K562 (cell line): ENCODE measurements at regions not wholly inside any gene's neighbourhood (a gene's known extent, or its start where the extent isn't known, plus 50 kb on each side); places are given as distances from the start of the nearest gene placed in this dataset.

ENCODE experiments used
- ATAC-seq: fragments of 200-7000 bp; cut with Tn5 transposase; 3 replicates; pipeline ENCODE4 v1.9.1; 2020; ENCODE audit warnings: moderate library complexity
- BruUV-seq: library from RNA; stranded (reverse); fragments of 400-500 nt; replicated peaks from 2 replicates; lab custom pipeline; 2021; lab: Mats Ljungman, UMichigan
- CTCF ChIA-PET: fragments of 300-600 bp; formaldehyde crosslinking; extraction: SDS; loops from one replicate; lab custom pipeline; 2021; ENCODE audit warnings: low intra/inter-chr PET ratio; lab: Yijun Ruan, JAX
- POLR2A ChIA-PET: fragments of 300-600, 350-650 bp; sonication (Branson Sonifier 250); formaldehyde crosslinking; extraction: SDS; loops from one replicate; lab custom pipeline; 2021; ENCODE audit warnings: antibody characterized with exemption, inconsistent platforms; lab: Yijun Ruan, JAX
- DNase-seq, 4 experiments: peaks; one replicate each; pipeline versions ENCODE4 v3.0.0 to v3.0.0-alpha.2; 2011 to 2018; ENCODE audit warnings: low spot score in 3 of 4, mixed read lengths in 3 of 4; ENCODE audit errors: extremely low read depth in 1 of 4
- FAIRE-seq: peaks from 2 replicates; lab custom pipeline; 2011; peaks lifted over from hg19 to GRCh38; lab: Jason Lieb, UNC
- H2AFZ ChIP-seq: 2 replicates; pipeline ENCODE4 v1.6.0; 2011; ENCODE audit warnings: low read depth, low read length, control low read depth, inconsistent platforms
- H3K27ac ChIP-seq: fragments of 200-600 bp; 3 replicates; pipeline ENCODE4 v1.8.0; 2011; ENCODE audit warnings: low read depth, mild to moderate bottlenecking, control low read depth, inconsistent platforms, low read length, moderate library complexity, mixed read lengths; ENCODE audit errors: extremely low read depth
- H3K27me3 ChIP-seq, 2 experiments: fragments of 300-600 bp in 1 of 2; 2 replicates in 1 of 2; 3 replicates in 1 of 2; pipeline versions ENCODE4 v1.6.0 to v1.8.0; 2011; ENCODE audit warnings: inconsistent platforms in 2 of 2, low read length in 2 of 2, mild to moderate bottlenecking in 1 of 2, mixed read lengths in 1 of 2, moderate library complexity in 1 of 2; ENCODE audit not compliant: control insufficient read depth in 2 of 2, insufficient read depth in 2 of 2
- H3K36me3 ChIP-seq: fragments of 300-600 bp; 3 replicates; pipeline ENCODE4 v1.8.0; 2011; ENCODE audit warnings: mild to moderate bottlenecking, low read length, inconsistent platforms; ENCODE audit not compliant: control insufficient read depth, insufficient read depth
- H3K4me1 ChIP-seq, 2 experiments: fragments of 200-600 bp in 1 of 2; replicated peaks in 1 of 2; 2 replicates in 1 of 2; 3 replicates in 1 of 2; pipeline versions ENCODE4 v1.5.1 to v1.8.0; 2011; ENCODE audit warnings: inconsistent platforms in 2 of 2, low read length in 2 of 2, mild to moderate bottlenecking in 1 of 2, mixed read lengths in 1 of 2, moderate library complexity in 1 of 2; ENCODE audit not compliant: control insufficient read depth in 2 of 2, insufficient read depth in 2 of 2
- H3K4me2 ChIP-seq: 2 replicates; pipeline ENCODE4 v1.6.1; 2011; ENCODE audit warnings: low read length, control low read depth, inconsistent platforms, mixed read lengths; ENCODE audit not compliant: insufficient read depth
- H3K4me3 ChIP-seq: fragments of 200-600 bp; sonication (generic), shearing (Covaris generic); 2 replicates; pipeline ENCODE4 v1.5.1; 2016; ENCODE audit warnings: control low read depth, inconsistent platforms
- H3K79me2 ChIP-seq: fragments of 200-600 bp; 3 replicates; pipeline ENCODE4 v1.8.0; 2011; ENCODE audit warnings: low read length, inconsistent platforms; ENCODE audit not compliant: control insufficient read depth, insufficient read depth
- H3K9ac ChIP-seq, 2 experiments: 2 replicates each; pipeline versions ENCODE4 v1.6.0 to v1.6.1; 2011; ENCODE audit warnings: low read depth in 2 of 2, low read length in 2 of 2, control low read depth in 1 of 2, inconsistent platforms in 1 of 2, mild to moderate bottlenecking in 1 of 2, mixed read lengths in 1 of 2; ENCODE audit not compliant: insufficient read depth in 1 of 2
- H3K9me1 ChIP-seq: one replicate; pipeline ENCODE4 v1.6.0; 2011; ENCODE audit warnings: inconsistent platforms, mild to moderate bottlenecking, low read length, moderate library complexity; ENCODE audit not compliant: control insufficient read depth, insufficient read depth
- H3K9me3 ChIP-seq: replicated peaks from 2 replicates; pipeline ENCODE4 v1.5.1; 2011; ENCODE audit warnings: low read depth, low read length, inconsistent platforms; ENCODE audit not compliant: control insufficient read depth, insufficient read depth
- H4K20me1 ChIP-seq: replicated peaks from 2 replicates; pipeline ENCODE4 v1.6.1; 2011; ENCODE audit warnings: low read length, inconsistent platforms, mixed read lengths; ENCODE audit not compliant: control insufficient read depth, insufficient read depth
- CHAMP1 ChIP-seq: fragments of 450-650 bp; IDR thresholded peaks from 2 replicates; pipeline ENCODE4 v1.6.1; 2016; ENCODE audit warnings: mild to moderate bottlenecking
- CTCFL ChIP-seq: IDR thresholded peaks from 2 replicates; pipeline ENCODE4 v1.6.1; 2011; ENCODE audit warnings: borderline replicate concordance, low read depth, mild to moderate bottlenecking, moderate library complexity, low read length; ENCODE audit not compliant: insufficient read depth, poor library complexity, severe bottlenecking
- LCOR ChIP-seq: sonication (generic); formaldehyde crosslinking; IDR thresholded peaks from 2 replicates; pipeline ENCODE4 v1.8.0; 2022; ENCODE audit warnings: mild to moderate bottlenecking, missing genetic modification reagents
- NFXL1 ChIP-seq: fragments of 450-650 bp; formaldehyde crosslinking; IDR thresholded peaks from 2 replicates; pipeline ENCODE4 v1.4.0; 2021; ENCODE audit warnings: mild to moderate bottlenecking
- RAD21 ChIP-seq, 2 experiments: fragments of 250-450 bp in 1 of 2; fragments of 450-650 bp in 1 of 2; sonication (Bioruptor Pico) in 1 of 2; formaldehyde crosslinking in 1 of 2; IDR thresholded peaks in 1 of 2; conservative IDR thresholded peaks in 1 of 2; 2 replicates each; pipeline versions ENCODE4 v1.4.0 to v1.8.0; 2020 to 2022; ENCODE audit warnings: mild to moderate bottlenecking in 2 of 2, moderate library complexity in 1 of 2
- TGIF2 ChIP-seq: sonication (generic); formaldehyde crosslinking; IDR thresholded peaks from 2 replicates; pipeline ENCODE4 v1.8.1; 2022; ENCODE audit warnings: mild to moderate bottlenecking, missing genetic modification reagents, moderate library complexity
- ZBED1 ChIP-seq: IDR thresholded peaks from 2 replicates; pipeline ENCODE4 v1.6.1; 2014
- ZNF511 ChIP-seq: sonication (generic); formaldehyde crosslinking; IDR thresholded peaks from 2 replicates; pipeline ENCODE4 v1.8.0; 2022; ENCODE audit warnings: mild to moderate bottlenecking, missing genetic modification reagents
- WGBS: fragments of 100-300 bp; shearing (Covaris generic); methylation state at CpG from one replicate; pipeline ENCODE4 v1.1.6; 2016; ENCODE audit warnings: low coverage, mixed read lengths; ENCODE audit not compliant: insufficient coverage; ENCODE audit errors: missing lambda C conversion rate; 5-methylcytosine and 5-hydroxymethylcytosine counted together
- in situ Hi-C: fragments of 300-500 bp; cut with MboI; formaldehyde crosslinking; loops from 4 replicates; pipeline ENCODE4 v1.15.0; 2018; ENCODE audit warnings: inconsistent platforms, mixed read lengths
- intact Hi-C: fragments of 100-400 bp; cut with micrococcal nuclease; formaldehyde crosslinking; loops from 2 replicates; pipeline ENCODE4 v1.14.2; 2022
- TF ChIP-seq, protein P1 (sequence below): fragments of 250-450 bp; sonication (Bioruptor Pico); IDR thresholded peaks from 2 replicates; pipeline ENCODE4 v1.4.0; 2020; ENCODE audit warnings: mild to moderate bottlenecking, moderate library complexity
- TF ChIP-seq, protein P2 (sequence below): fragments of 450-650 bp; conservative IDR thresholded peaks from 2 replicates; pipeline ENCODE4 v1.6.1; 2016; ENCODE audit warnings: missing genetic modification characterization, low read depth, mild to moderate bottlenecking, missing compliant biosample characterization, moderate library complexity

DNA sequence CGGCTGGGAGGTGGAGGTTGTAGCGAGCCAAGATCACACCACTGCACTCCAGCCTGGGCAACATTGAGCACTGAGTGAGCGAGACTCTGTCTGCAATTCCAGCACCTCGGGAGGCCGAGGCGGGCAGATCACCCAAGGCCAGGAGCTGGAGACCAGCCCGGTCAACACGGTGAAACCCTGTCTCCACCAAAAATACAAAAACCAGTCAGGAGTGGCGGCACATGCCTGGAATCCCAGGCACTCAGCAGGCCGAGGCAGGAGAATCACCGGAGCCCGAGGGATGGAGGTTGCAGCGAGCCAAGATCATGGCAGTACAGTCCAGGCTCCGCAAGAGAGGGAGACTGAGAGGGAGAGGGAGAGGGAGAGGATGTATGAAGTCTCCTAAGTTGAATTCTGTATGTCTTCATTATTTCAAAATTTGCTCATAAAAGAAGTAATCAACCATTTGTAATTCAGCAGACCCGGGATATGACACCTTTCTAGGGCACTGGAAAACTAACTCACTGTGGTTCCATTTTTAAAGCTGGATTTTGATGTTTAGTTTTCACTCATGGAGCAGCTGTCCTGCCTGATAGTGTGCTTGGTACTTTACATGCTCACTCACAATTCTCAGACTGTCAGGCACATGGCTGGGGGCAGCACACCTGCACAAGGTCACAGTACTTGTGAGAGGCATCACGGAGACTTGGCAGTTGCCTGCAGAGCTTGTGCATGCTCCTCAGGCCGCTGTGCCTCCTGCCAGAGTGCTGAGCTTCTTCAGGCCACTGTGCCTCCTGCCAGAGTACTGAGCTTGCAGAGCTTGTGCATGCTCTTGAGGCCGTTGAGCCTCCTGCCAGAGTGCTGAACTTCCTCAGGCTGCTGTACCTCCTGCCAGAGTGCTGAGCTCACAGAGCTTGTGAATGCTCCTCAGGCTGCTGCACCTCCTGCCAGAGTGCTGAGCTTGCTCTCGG lies 106.2 kb downstream of the ERMARD start:
- Histone ChIP-seq H3K27ac (no peak overlapping the region), H3K4me3 (no peak overlapping the region), H3K4me2 (no peak overlapping the region), H3K9me3 (no peaks in the 10 kb centered on the region; the same call in 1 of the 2 replicates), H3K36me3 (no peaks in the 10 kb centered on the region), H3K4me1 (no peaks in the 10 kb centered on the region), H3K9me1 (no peaks in the 10 kb centered on the region), H3K9ac (no peak overlapping the region), H4K20me1 (no peaks in the 10 kb centered on the region), H2AFZ (no peak overlapping the region), H3K79me2 (no peaks in the 10 kb centered on the region), H3K27me3 (peaks cover 22 to 62% of the 10 kb centered on the region in 2 experiments)
- ATAC-seq (no peak), DNase-seq (no peak), FAIRE-seq (no peak)
- intact Hi-C loops (no loop called here), in situ Hi-C loops (no loop called here)
- no TSS peak for BruUV-seq
- CTCF ChIA-PET, result no interaction called here
- WGBS, result 2% methylated on average over 18 of the region's 19 CpGs
- POLR2A ChIA-PET, result interaction anchor here (0.8 to 2.3 kb wide), 3 partner anchors 10 to 15 kb away, joined by 3 to 8 read pairs (median 6); no protein-coding TSS in a partner anchor
- TF ChIP-seq, protein P1, sequence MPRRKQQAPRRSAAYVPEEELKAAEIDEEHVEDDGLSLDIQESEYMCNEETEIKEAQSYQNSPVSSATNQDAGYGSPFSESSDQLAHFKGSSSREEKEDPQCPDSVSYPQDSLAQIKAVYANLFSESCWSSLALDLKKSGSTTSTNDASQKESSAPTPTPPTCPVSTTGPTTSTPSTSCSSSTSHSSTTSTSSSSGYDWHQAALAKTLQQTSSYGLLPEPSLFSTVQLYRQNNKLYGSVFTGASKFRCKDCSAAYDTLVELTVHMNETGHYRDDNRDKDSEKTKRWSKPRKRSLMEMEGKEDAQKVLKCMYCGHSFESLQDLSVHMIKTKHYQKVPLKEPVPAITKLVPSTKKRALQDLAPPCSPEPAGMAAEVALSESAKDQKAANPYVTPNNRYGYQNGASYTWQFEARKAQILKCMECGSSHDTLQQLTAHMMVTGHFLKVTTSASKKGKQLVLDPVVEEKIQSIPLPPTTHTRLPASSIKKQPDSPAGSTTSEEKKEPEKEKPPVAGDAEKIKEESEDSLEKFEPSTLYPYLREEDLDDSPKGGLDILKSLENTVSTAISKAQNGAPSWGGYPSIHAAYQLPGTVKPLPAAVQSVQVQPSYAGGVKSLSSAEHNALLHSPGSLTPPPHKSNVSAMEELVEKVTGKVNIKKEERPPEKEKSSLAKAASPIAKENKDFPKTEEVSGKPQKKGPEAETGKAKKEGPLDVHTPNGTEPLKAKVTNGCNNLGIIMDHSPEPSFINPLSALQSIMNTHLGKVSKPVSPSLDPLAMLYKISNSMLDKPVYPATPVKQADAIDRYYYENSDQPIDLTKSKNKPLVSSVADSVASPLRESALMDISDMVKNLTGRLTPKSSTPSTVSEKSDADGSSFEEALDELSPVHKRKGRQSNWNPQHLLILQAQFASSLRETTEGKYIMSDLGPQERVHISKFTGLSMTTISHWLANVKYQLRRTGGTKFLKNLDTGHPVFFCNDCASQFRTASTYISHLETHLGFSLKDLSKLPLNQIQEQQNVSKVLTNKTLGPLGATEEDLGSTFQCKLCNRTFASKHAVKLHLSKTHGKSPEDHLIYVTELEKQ (CRISPR knock-in tag), result no peak
- TF ChIP-seq NFXL1 (CRISPR knock-in tag) (no peak), ZNF511 (CRISPR knock-in tag) (no peak), CTCFL (no peak), RAD21 (CRISPR knock-in tag; conservative IDR thresholded peaks at IDR 0.05 in 1 of 2, IDR thresholded peaks at IDR 0.05 in 1 of 2) (no peak), ZBED1 (no peak), TGIF2 (CRISPR knock-in tag) (no peak), LCOR (no peak), CHAMP1 (no peak)
- TF ChIP-seq, protein P2, sequence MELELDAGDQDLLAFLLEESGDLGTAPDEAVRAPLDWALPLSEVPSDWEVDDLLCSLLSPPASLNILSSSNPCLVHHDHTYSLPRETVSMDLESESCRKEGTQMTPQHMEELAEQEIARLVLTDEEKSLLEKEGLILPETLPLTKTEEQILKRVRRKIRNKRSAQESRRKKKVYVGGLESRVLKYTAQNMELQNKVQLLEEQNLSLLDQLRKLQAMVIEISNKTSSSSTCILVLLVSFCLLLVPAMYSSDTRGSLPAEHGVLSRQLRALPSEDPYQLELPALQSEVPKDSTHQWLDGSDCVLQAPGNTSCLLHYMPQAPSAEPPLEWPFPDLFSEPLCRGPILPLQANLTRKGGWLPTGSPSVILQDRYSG (tag), result no peak
